PC-9 (cell line): ENCODE measurements at regions not wholly inside any gene's neighbourhood (a gene's known extent, or its start where the extent isn't known, plus 50 kb on each side); places are given as distances from the start of the nearest gene placed in this dataset.

Experiments
- BruUV-seq: library from RNA; stranded (reverse); fragments of 400-500 nt; replicated peaks from 2 replicates; lab custom pipeline; 2021; lab: Mats Ljungman, UMichigan
- CTCF ChIA-PET: fragments of 300-600 bp; sonication (Branson Sonifier 250); formaldehyde crosslinking; loops from one replicate; lab custom pipeline; 2022; ENCODE audit warnings: antibody characterized with exemption; lab: Charles Lee
- POLR2A ChIA-PET: fragments of 300-600 bp; sonication (Branson Sonifier 250); formaldehyde crosslinking; loops from one replicate; lab custom pipeline; 2022; ENCODE audit warnings: antibody characterized with exemption; ENCODE audit not compliant: unreplicated experiment; lab: Charles Lee
- DNase-seq, 2 experiments: peaks; one replicate each; pipeline versions ENCODE4 v3.0.0 to v3.0.0-alpha.2; 2015 to 2022; ENCODE audit warnings: mixed read lengths in 1 of 2
- H2AFZ ChIP-seq: fragments of 200-600 bp; sonication (generic); 2 replicates; pipeline ENCODE4 v1.8.1; 2017; ENCODE audit warnings: antibody characterized with exemption
- H3F3A ChIP-seq: fragments of 200-600 bp; sonication (generic); 2 replicates; pipeline ENCODE4 v1.8.1; 2017; ENCODE audit warnings: antibody characterized with exemption, mild to moderate bottlenecking, low read depth; ENCODE audit not compliant: insufficient read depth
- H3K27ac ChIP-seq: fragments of 200-600 bp; sonication (generic); 2 replicates; pipeline ENCODE4 v1.6.1; 2016; ENCODE audit warnings: mixed run types
- H3K27me3 ChIP-seq: fragments of 200-600 bp; sonication (generic); 2 replicates; pipeline ENCODE4 v1.6.1; 2016; ENCODE audit warnings: low read depth, mixed run types; ENCODE audit not compliant: insufficient read depth
- H3K36me3 ChIP-seq: fragments of 200-600 bp; sonication (generic); 2 replicates; pipeline ENCODE4 v1.6.1; 2016; ENCODE audit warnings: low read depth, mixed run types
- H3K4me1 ChIP-seq: fragments of 200-600 bp; sonication (generic); replicated peaks from 2 replicates; pipeline ENCODE4 v1.6.1; 2016; ENCODE audit warnings: mixed run types; ENCODE audit not compliant: insufficient read depth
- H3K4me2 ChIP-seq: fragments of 200-600 bp; sonication (generic); 2 replicates; pipeline ENCODE4 v1.6.1; 2017; ENCODE audit warnings: mixed run types
- H3K4me3 ChIP-seq: fragments of 200-600 bp; sonication (generic); 2 replicates; pipeline ENCODE4 v1.6.1; 2016; ENCODE audit warnings: mixed run types
- H3K79me2 ChIP-seq: fragments of 200-600 bp; sonication (generic); 2 replicates; pipeline ENCODE4 v1.6.1; 2017; ENCODE audit warnings: low read depth, mixed run types
- H3K9me2 ChIP-seq: fragments of 200-600 bp; sonication (generic); 2 replicates; pipeline ENCODE4 v1.8.1; 2017; ENCODE audit warnings: mild to moderate bottlenecking; ENCODE audit not compliant: insufficient read depth
- H3K9me3 ChIP-seq: fragments of 200-600 bp; sonication (generic); 2 replicates; pipeline ENCODE4 v1.8.1; 2016; ENCODE audit warnings: low read depth; ENCODE audit not compliant: insufficient read depth
- H4K20me1 ChIP-seq: fragments of 200-600 bp; sonication (generic); 2 replicates; pipeline ENCODE4 v1.8.1; 2017; ENCODE audit not compliant: insufficient read depth
- EZH2 ChIP-seq: fragments of 200-600 bp; sonication (generic); IDR thresholded peaks from 2 replicates; pipeline ENCODE4 v1.8.0; 2017; ENCODE audit warnings: antibody characterized with exemption, low read depth
- intact Hi-C: fragments of 100-400 bp; cut with micrococcal nuclease; formaldehyde crosslinking; loops from one replicate; pipeline ENCODE4 v1.10.0; 2022; ENCODE audit not compliant: unreplicated experiment
- TF ChIP-seq, protein P1 (sequence below): fragments of 200-600 bp; sonication (generic); conservative IDR thresholded peaks from 2 replicates; pipeline ENCODE4 v1.6.1; 2017; ENCODE audit warnings: mixed run types, antibody characterized with exemption, mild to moderate bottlenecking, moderate library complexity

DNA sequence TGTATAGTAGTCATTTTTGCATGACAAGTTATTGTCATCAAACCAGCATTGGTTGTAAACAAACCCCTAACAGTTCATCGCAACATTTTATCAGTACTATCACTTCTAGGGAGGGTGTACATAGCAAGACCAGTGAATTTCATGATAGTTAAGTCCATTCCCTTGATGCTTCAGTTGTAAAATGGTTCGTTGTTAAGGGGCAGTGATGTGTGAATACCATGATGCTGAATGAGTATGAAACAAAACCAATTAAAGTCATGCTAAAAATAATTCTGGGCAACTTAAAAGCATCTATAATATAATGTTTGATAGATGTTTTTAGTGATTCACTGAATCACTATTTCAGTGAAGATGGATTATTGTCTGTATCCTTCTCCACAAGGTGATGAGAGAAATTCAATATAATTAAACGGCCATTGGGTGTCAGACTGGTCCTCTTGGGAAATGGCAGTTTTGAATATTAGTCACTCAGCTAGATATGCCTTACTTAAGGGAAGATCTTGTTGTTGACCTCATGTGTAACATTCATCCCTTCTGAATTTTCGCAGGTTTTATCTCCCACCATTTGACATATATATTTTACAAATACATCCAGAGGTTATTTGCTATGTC lies 742.2 kb upstream of the TMPRSS15 start:
- intact Hi-C loops, result no loop called here
- DNase-seq, result no peak
- H3K36me3 ChIP-seq, result no peaks in the 10 kb centered on the region
- no peaks in the 10 kb centered on the region for H3K9me2 ChIP-seq
- ChIA-PET CTCF (no interaction called here), POLR2A (no interaction called here)
- H3K9me3 ChIP-seq, result no peaks in the 10 kb centered on the region
- no peaks in the 10 kb centered on the region for H3F3A ChIP-seq
- H3K27me3 ChIP-seq, result no peaks in the 10 kb centered on the region
- no peak overlapping the region for H3K4me2 ChIP-seq
- no TSS peak for BruUV-seq
- no peak overlapping the region for H3K27ac ChIP-seq
- H4K20me1 ChIP-seq, result no peaks in the 10 kb centered on the region
- no peak overlapping the region for H2AFZ ChIP-seq
- no peak overlapping the region for H3K4me3 ChIP-seq
- no peaks in the 10 kb centered on the region for H3K79me2 ChIP-seq
- TF ChIP-seq, protein P1, sequence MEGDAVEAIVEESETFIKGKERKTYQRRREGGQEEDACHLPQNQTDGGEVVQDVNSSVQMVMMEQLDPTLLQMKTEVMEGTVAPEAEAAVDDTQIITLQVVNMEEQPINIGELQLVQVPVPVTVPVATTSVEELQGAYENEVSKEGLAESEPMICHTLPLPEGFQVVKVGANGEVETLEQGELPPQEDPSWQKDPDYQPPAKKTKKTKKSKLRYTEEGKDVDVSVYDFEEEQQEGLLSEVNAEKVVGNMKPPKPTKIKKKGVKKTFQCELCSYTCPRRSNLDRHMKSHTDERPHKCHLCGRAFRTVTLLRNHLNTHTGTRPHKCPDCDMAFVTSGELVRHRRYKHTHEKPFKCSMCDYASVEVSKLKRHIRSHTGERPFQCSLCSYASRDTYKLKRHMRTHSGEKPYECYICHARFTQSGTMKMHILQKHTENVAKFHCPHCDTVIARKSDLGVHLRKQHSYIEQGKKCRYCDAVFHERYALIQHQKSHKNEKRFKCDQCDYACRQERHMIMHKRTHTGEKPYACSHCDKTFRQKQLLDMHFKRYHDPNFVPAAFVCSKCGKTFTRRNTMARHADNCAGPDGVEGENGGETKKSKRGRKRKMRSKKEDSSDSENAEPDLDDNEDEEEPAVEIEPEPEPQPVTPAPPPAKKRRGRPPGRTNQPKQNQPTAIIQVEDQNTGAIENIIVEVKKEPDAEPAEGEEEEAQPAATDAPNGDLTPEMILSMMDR, result no peak
- TF ChIP-seq EZH2, result no peak
- no peaks in the 10 kb centered on the region for H3K4me1 ChIP-seq

DNA sequence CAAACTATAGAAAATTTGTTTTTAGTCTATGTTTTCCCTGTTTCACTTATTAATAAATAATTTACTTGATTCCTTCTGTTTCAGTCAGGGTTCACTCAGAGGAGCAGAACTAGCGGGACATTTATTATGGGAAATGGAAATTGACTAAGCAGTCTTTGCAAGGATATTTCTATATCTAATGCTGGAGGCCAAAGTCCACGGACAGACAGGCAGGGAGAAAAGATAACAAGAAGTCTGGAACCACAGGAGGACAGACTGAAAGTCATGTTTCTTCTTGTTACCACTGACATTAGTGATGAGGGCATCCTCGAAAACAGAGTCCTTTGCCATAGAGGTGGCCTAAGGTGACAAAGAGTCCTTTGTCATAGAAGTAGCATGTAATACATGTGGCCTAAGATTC lies 744.5 kb upstream of the TMPRSS15 start:
- Histone ChIP-seq H3K4me3 (no peak overlapping the region), H4K20me1 (no peaks in the 10 kb centered on the region), H3K27me3 (no peaks in the 10 kb centered on the region), H3K4me2 (no peak overlapping the region), H3K79me2 (no peaks in the 10 kb centered on the region), H3K4me1 (no peaks in the 10 kb centered on the region), H3K9me2 (no peaks in the 10 kb centered on the region), H3K27ac (no peak overlapping the region), H3K36me3 (no peaks in the 10 kb centered on the region), H3K9me3 (no peaks in the 10 kb centered on the region), H3F3A (no peaks in the 10 kb centered on the region), H2AFZ (no peak overlapping the region)
- no peak for TF ChIP-seq EZH2
- TF ChIP-seq, protein P1, result no peak
- intact Hi-C loops, result no loop called here
- no TSS peak for BruUV-seq
- ChIA-PET POLR2A (no interaction called here), CTCF (no interaction called here)
- no peak for DNase-seq

DNA sequence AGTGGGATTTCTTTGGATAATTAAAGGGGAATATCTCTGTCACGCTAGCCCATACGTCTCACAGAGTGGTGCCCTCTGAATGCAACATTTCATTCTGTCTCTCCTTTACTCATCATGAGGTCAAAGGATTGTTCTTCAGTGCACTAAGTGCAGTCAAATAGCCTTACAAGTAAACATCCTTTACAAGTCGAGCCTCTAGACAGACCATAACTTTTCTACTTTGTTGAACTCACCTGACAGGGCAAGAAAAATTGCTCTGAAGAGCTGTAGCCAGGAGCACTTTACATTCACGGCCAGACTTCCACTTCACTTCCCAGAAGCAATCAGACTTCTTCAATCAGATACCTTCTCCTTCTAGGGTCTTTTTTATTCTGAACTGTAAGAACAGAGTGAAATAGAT lies 768.0 kb upstream of the TMPRSS15 start:
- DNase-seq, result no peak
- BruUV-seq, result no TSS peak
- Histone ChIP-seq H3K4me1 (no peaks in the 10 kb centered on the region), H2AFZ (0 out of 2 replicates have a peak overlapping the region, but pooled peaks have one; percentile 33), H3K4me3 (no peak overlapping the region), H3K27ac (no peak overlapping the region), H3K9me2 (no peaks in the 10 kb centered on the region), H3K27me3 (no peaks in the 10 kb centered on the region), H3K4me2 (no peak overlapping the region), H3K79me2 (no peaks in the 10 kb centered on the region), H3F3A (no peaks in the 10 kb centered on the region), H3K9me3 (no peaks in the 10 kb centered on the region), H3K36me3 (no peaks in the 10 kb centered on the region), H4K20me1 (no peaks in the 10 kb centered on the region)
- ChIA-PET CTCF (no interaction called here), POLR2A (no interaction called here)
- TF ChIP-seq EZH2, result no peak
- TF ChIP-seq, protein P1, result no peak
- intact Hi-C loops, result no loop called here
